Ramos (cell line): ENCODE measurements at regions not wholly inside any gene's neighbourhood (a gene's known extent, or its start where the extent isn't known, plus 50 kb on each side); places are given as distances from the start of the nearest gene placed in this dataset.
"Not testable (repeated sequence)": the region's sequence is repeated elsewhere in the genome, so short reads cannot be mapped to it uniquely, and the experiment has no call there.

Experiments
- in situ Hi-C: fragments of 300-500 bp; cut with MboI; formaldehyde crosslinking; loops from one replicate; pipeline ENCODE4 v1.14.3; 2022; ENCODE audit warnings: low sequenced_read_pairs; ENCODE audit not compliant: unreplicated experiment

DNA sequence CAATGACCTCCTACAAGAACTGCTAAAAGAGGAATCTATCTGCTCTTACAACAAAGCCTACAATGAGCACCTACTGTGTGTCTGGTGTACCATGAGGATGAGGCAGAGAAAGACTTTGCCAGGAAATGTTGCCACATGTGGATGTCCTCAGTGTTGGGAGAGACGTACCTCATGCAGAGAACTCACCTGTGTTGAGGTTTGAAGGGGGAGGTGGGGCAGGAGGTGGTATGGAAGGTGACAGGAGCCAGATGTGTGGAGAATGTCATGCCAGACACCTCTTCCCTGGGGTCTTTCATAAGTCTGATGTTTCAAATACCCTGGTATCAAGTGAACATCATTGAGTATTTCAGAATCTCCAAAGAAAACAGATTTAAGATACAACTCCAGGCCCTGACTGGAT is 220.1 kb upstream of the RNF32 start:
- in situ Hi-C loops: no loop called here

DNA sequence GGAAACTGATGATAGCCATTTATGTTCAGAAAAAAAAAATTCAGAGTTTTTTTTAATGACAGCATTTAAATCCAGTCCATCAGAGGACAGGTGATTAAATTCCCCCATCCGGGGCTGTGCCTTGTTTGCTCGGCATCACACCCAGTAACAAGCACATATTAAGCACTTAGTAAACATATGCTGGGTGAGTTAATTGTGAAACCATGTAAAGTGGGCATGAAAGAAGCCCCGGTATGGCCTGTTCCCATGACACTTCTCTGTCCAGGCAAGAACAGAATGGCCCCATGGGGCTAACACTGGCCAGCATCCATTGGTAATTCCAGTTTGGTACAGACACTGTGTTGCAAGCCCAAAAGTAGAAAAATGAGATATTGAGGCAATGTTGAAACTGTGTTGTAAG is 220.8 kb upstream of the RNF32 start:
- in situ Hi-C loops: no loop called here

DNA sequence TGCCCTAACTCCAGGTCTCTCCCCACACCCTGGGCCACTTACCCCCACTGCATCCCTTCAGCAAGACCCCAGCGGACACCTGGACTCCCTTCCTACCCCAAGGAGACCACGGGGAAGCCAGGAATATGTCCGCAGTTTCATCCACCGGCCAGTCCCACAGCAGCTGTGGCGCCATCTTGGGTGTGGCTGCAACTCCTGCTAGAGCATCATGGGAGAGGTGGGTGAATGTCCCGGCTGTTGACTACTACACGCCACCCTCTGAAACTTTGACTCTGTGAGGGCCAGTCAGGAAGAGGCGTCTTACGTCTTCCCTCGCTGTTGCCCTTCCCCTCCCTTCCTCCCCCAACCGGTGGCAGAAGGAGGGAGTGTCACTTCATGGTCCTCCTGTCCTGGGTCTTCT is 238.3 kb upstream of the RNF32 start:
- in situ Hi-C loops: no loop called here

DNA sequence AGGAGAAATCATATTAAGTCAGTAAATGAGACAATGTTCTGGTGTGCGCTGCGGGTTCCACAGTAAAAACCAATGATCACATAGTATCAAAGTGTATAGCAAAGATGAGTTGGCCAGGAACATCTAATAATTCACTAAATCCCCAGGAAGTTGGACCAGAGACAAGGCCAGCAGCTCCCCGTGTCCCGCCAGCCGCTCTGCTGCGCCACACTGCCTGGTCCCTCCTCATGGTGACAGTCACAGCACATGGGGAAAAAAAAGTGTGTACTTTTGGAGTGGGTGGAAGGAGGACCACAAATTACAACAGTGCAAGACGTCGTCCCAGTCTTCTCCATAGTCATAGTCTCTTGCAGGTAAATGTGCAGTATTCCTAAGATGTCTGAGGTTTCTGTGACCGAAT is 239.0 kb upstream of the RNF32 start:
- in situ Hi-C loops: no loop called here

DNA sequence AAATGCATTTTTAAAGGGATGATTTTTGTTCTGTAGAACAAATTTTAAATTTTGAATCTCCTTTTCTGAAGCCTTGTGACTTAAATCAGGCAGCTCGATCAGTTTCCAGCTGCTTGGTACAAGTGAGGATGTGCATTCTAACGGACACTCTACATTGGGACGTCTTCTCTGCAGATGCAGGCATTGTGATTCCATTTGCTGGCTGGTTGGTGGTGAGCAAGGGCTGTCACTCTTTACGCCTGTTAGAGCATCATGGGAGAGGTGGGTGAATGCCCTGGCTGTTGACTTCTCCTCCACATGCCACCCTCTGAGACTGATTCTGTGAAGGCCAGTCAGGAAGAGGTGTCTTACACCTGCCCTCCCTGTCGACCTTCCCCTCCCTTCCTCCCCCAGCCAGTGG is 240.5 kb upstream of the RNF32 start:
- in situ Hi-C loops: no loop called here

DNA sequence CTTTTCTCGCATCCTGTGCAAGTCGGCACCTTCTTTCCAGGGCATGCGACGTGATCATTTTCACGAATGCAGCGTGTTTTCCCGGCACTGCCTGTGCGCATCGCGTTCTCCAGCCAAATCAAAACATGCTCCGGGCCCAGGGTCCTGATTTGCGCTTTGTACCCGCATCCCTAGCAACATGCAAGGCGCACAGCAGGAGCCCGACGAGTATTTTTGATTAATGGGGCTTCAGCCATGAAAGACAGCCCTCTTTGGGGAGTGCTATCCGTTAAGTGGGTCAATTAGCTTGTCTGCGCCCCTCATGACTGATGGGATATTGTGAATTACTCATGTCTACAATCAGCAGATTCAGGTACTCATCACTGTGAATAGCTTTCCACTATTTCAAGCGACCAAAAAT is 243.3 kb upstream of the RNF32 start:
- in situ Hi-C loops: no loop called here

DNA sequence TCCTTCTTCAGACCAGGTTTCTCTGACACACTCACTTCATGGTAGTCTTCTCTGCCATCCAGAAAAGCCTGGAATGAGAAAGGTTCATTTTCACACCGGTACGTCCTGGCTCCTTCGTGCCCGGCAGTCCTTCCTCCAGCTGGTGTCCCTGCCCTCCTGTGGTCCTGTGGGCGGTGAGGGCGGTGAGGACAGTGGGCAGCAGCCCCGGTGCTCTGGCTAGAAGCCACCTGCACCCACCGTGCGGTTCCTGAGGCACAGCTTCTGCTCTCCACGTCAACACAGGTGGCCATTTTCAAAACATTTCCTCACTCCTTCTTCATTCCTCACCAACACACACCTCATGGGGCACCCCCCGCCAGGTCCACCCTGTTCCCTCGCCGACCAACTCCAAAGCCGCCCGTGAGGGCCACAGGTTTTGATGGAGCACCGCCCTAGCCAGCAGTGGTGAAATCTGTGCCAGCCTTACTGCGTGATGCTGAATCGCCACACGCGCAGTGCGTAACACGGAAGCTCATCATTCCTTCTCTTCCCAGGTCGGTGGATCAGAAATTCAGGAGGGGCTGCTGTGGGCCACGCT is 251.4 kb upstream of the RNF32 start:
- in situ Hi-C loops: no loop called here

DNA sequence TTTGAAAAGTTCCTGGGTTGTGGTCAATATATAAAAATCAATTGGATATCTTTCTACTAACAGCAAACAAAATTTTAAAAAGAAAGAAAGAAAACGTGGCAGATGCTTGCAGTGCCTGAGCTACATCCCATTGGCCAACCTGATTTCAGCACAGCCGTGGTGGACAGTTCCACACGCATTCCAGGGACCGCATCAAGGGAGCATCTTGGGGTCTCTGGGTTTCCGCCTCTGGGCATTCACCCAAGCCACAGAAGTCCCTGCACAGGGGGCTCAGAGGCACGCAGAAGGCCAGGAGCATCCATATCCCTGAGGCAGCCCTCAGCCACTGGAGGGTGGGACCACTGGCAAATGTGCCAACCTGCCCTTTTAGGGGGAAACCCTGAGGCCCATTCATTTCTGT is 254.5 kb upstream of the RNF32 start:
- in situ Hi-C loops: no loop called here

DNA sequence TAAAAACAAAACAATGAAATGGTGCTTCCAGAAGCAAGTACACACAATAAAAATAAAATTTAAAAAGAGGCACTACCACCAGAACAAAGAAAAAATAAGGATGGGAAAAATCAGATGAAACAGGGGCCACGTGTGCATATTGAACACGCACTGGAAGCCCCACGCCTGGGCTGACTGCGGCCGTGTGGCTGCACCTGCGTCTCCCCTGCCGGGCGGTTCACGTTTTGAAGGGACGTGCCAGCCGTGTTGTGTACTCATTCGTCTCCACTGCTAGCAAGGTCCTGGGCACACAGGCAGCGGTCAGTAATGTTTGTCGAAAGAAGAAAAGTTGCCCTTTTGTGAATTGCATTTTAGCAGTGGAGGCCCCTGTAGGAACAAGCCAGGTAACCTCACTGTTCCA is 255.9 kb upstream of the RNF32 start:
- in situ Hi-C loops: no loop called here

DNA sequence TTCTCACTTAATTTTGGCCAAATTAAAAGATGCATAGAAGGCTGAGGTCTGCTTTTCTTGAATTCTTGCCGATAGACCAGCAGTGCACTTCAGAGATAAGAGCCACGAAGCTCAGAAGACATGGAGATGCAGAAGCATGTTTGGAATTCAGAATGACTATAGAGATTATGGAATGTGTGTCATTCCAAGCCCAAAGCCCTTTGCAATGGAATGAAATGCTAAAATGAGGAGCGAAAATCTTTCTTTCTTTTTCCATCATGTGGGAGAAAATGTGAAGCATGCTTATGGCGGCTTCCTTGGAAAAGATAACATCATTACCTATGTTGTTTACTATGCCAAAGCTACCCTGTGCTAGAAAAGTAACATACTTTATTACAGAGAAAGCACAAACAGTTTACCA is 257.0 kb upstream of the RNF32 start:
- in situ Hi-C loops: no loop called here

DNA sequence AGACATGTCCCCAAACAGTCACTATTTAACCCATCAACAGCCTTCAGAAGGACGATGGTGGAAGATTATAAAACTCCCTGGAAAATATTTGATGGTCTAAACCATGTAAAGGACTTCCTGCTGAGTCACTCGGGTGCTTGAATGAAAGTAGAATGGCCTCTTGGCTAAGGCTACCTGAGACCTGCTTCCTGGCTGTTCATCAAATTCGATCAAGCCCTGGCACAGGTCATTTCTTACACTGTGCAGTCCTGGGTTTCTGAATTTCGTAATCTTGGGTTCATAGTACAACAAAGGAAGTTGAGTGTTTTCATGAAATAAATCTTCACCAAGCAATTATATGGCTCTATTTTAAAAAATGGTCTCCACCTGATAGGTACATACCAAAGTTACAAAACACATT is 260.3 kb upstream of the RNF32 start:
- in situ Hi-C loops: no loop called here

DNA sequence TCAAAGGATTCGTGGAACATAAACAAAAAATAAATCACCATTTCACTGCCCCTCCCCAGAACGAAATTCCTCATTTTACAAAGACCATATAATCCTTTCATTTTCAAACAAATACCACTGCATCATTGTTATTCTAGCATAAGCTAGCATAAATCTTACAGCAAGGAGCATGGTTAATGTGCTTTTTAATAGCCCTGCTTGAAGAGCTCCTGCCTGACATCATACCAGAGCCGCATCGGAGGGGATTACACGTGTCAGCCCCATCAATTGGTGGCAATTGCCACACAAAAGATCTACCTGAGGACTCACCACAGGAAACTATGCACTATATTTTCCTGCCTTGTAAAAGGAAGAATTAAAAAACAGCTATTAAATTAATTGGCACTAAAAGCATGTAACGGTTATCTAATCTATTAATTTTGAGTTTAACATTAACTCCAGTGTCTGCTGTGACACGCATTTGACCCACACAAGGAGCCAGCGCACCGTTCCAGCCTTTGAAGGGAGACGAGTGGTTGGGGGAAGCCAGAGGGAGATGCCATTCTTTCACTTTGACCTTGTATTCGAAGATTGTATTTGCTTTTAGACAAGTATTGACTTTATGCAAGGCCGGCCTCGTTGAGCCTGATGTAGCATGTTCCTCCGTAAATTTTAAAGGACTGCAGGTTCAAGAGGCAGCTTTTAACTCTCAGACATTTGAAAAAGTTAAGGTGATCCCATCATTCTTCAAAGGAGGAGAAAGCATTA is 261.1 kb upstream of the RNF32 start:
- in situ Hi-C loops: no loop called here

DNA sequence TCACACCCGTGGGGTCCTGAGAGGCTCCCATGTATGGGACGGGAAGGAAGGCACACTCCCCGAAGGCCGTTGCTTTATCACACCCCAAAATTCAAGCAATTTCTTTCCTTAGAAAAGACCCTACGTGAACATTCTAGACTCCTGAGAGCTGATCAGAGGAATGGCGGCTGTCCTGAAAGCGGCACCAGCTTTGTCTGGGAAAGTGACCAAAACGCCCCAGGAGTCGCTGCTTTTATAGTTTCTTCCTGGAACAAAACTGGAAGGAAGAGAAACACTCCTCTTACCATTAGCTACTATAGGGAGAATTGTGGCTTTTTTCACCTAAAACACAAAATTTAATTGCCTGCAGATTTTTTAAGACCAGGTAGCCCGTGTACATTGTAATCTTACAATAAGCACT is 261.8 kb upstream of the RNF32 start:
- in situ Hi-C loops: no loop called here

DNA sequence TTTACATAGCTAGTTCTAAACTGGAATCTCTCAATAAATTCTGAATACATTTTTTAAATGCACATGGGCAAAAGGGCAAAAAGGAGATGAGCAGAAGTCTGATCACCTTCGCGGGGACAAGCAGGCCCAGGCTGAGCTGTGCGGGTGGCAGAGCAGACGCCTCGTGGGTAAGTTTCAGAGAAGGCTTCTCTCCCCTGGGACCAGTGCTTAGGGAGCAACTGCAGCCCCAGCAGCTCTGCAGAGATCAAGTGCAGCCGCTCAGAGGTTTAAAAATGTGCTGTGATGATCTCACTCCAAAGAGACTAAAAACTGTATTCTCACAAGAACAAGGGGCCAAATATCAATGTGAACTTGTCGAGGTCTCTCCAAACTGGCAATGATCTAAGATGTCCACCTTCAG is 264.3 kb upstream of the RNF32 start:
- in situ Hi-C loops: no loop called here

DNA sequence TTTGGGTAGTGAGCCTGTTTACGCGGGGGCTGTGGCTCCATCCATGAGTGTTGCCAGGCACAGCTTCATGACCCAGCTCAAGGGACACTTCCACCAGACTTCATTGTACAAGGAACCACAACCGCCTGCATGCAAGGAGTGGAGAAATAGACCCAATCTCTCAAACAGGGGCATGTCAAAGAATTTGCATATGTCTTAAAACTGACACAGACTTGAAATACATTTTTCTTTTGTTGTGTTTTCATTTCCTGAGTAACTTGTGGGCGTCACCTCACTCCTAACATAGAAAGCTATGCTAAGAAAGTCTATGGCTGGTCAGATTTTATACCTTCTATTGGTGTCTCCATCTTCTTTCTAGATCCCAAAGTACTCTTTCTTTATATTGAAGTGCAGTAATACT is 266.2 kb upstream of the RNF32 start:
- in situ Hi-C loops: no loop called here

DNA sequence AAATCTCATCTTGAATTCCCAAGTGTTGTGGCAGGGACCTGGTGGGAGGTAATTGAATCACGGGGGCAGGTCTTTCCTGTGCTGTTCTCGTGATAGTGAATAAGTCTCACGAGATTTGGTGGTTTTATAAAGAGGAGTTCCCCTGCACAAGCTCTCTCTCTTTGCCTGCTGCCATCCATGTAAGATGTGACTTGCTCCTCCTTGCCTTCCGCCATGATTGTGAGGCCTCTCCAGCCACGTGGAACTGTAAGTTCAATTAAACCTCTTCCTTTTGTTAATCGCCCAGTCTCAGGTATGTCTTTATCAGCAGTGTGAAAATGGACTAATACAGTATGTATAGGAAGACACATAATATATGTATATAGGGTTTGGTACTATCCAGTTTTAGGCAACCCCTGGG is 270.6 kb upstream of the RNF32 start:
- in situ Hi-C loops: not testable (repeated sequence)

DNA sequence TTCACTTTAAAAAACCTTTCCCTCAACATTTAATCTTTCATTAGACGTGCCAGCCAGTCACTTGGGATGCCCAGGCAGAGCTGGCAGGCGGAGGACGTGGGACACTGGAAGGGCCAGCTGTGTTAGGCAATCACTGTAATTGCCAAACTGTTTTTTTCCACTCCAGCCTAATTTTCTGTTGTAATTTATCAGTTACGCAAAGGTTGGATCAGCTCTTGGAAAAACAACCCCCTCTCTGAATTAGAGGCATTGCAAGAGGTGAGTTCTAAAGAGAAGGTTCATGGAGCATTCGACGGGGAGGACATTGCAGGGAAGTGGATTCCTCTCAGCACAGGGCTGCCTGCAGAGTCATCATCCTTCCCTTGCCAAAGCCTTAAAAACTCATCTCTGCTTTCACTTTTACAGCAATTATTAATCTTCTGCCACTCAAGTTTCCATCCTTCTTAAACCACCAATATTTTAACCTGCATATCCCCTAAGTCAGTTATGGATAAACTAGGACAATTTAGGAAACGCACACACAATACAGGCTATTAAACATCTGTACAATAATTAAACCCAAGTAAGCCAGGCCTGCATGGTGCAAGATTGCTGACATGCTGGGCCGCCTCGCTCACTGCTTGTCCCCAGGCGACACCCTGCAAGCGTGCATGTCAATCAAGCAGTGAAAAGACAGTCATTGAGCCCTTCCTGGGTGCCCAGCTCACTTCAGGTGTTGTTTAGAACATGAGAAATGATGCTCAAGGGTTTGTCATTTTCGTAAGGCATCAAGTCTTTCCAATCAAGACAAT is 272.3 kb upstream of the RNF32 start:
- in situ Hi-C loops: no loop called here

DNA sequence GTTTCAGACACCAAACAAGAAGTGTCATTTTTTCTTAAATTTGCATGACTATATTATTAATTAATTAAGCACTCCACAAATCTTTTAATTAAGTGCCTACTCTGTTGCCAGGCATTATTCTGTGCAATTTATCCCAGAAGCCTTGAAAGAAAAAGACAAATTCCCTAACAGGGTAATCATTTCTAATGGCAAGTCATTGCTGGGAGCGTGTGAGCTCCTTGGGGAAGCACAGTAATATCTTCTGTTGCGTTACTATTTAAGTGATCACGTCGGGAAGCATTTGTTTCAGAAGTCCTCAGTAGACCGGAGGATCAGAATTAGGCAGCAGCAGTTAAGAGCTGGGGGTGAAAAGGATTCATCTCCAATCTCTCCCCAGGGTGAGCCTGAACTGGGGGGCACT is 276.8 kb upstream of the RNF32 start:
- in situ Hi-C loops: no loop called here

DNA sequence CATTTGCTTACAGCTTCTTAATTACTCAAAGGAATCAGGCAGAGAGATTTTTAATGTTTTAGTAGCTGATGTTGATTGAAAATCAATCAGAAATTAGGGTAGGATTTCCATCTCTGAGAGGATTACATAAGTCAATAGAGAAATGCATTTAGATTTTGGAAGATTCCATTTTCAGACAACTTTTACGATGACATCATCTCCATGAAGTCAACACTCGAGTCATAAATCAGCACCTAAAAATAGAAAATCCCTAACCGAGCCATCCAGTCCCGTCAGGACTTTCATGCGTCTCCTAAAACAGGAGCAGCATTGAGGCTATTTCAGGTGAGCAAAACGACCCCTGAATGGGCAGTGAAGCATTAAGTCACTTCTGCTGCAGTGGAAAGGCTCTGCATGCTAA is 279.7 kb upstream of the RNF32 start:
- in situ Hi-C loops: no loop called here

DNA sequence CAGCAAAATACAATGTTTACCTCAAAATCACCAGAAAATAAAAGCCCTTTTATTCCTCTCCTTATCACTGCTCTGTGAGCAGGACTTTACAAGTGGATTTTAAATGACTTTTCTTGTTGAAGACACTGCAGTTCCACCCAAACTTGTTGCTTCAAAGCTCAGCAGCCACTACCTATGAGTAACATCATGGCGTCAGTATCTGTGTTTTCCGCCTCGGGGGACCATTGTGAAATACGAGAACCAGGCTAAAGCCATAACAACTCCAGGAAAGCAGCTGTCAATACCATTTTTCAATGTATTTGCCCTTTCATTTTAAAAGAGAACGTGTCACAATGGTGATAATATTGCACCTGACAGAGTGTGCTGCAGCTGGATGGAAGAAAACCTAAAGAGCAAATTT is 284.0 kb upstream of the RNF32 start:
- in situ Hi-C loops: no loop called here

DNA sequence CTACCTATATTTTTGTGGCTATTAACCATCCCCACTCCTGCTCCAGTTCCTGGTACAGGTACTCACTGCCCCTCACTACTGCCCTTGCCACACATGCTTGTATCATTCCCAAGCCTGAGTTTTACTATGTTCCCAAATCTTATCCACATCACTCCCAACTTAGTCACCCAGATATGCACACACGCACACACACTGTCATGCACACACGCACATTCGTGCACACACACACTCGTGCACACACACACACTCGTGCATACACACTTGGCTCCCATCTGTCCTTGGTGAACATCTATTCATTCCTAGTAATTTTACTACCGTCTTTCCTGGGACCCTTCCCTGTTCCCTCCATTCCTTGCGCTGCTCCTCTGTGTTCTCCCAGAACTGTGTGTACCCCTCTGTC is 287.2 kb upstream of the RNF32 start:
- in situ Hi-C loops: no loop called here
